KG1 (cell line): ENCODE measurements at regions not wholly inside any gene's neighbourhood (a gene's known extent, or its start where the extent isn't known, plus 50 kb on each side); places are given as distances from the start of the nearest gene placed in this dataset.

Experiments used
- DNase-seq: peaks from one replicate; lab custom pipeline; 2025; lab: John Stamatoyannopoulos, UW

- DNase-seq: no peak
Measured at GRCh38 chr20:60064554-60065196, 106.5 kb downstream of the CDH26 start.

GRCh38 chr20:60065741-60066437 is 107.7 kb downstream of the CDH26 start:
- DNase-seq: no peak

GRCh38 chr20:60066438-60066823 is 108.2 kb downstream of the CDH26 start:
- no peak for DNase-seq

GRCh38 chr20:60068509-60068908 is 110.3 kb downstream of the CDH26 start:
- no peak for DNase-seq

GRCh38 chr20:60069656-60070055 is 111.4 kb downstream of the CDH26 start:
- DNase-seq: no peak

GRCh38 chr20:60070791-60071190 is 112.6 kb downstream of the CDH26 start:
- DNase-seq: no peak

- DNase-seq: no peak
Measured at GRCh38 chr20:60071965-60072364, 113.7 kb downstream of the CDH26 start.

GRCh38 chr20:60073086-60073485 is 114.9 kb downstream of the CDH26 start:
- no peak for DNase-seq

GRCh38 chr20:60073504-60073903 is 115.3 kb downstream of the CDH26 start:
- no peak for DNase-seq

- no peak for DNase-seq
Measured at GRCh38 chr20:60074276-60074675, 116.1 kb downstream of the CDH26 start.

GRCh38 chr20:60078351-60079250 is 120.4 kb downstream of the CDH26 start:
- DNase-seq: no peak

GRCh38 chr20:60080401-60080800 is 122.2 kb downstream of the CDH26 start:
- no peak for DNase-seq

GRCh38 chr20:60085551-60086132 is 127.4 kb downstream of the CDH26 start:
- DNase-seq: no peak

- DNase-seq: no peak
Measured at GRCh38 chr20:60086821-60087562, 128.8 kb downstream of the CDH26 start.

- DNase-seq: no peak
Measured at GRCh38 chr20:60087563-60088105, 129.4 kb downstream of the CDH26 start.

- no peak for DNase-seq
Measured at GRCh38 chr20:60088236-60088635, 130.0 kb downstream of the CDH26 start.

- DNase-seq: no peak
Measured at GRCh38 chr20:60090631-60091030, 132.4 kb downstream of the CDH26 start.

GRCh38 chr20:60091305-60091704 is 133.1 kb downstream of the CDH26 start:
- no peak for DNase-seq

- DNase-seq: no peak
Measured at GRCh38 chr20:60091861-60092260, 133.6 kb downstream of the CDH26 start.

- no peak for DNase-seq
Measured at GRCh38 chr20:60092729-60093128, 134.5 kb downstream of the CDH26 start.

GRCh38 chr20:60095456-60095855 is 137.2 kb downstream of the CDH26 start:
- DNase-seq: no peak
